ENCODE measurements at regions not wholly inside any gene's neighbourhood (a gene's known extent, or its start where the extent isn't known, plus 50 kb on each side); places are given as distances from the start of the nearest gene placed in this dataset.

DNA sequence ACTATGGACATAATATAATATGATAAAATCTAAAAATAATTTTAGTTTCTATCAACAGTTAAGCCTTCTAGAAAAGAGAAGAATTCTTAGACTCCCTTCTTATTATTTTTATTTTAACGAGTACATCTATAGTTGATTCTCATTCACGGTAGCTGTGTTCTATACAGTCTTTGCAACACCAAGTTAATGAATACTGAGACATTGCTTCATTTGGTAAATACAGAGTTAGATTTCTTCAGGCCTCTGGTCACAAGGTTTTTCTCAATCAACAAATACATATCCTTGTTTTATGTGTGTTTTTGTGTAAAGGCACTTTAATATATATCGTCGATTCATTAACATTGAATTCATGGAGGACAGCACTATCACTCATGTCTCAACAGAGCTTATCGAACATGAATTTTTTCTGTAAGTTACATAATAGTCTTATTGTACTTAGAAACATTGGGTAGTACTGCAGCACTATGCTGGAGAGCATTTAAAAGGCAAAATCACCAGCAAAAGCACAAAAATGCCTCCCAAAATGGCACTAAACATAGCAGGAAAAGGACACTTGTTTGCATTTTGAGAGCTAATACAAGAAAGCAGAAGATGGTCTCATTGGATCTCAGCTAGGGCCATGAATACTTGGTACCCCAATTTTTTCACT lies 239.0 kb downstream of the FGF10 start:
- TF ChIP-seq, protein P1, sequence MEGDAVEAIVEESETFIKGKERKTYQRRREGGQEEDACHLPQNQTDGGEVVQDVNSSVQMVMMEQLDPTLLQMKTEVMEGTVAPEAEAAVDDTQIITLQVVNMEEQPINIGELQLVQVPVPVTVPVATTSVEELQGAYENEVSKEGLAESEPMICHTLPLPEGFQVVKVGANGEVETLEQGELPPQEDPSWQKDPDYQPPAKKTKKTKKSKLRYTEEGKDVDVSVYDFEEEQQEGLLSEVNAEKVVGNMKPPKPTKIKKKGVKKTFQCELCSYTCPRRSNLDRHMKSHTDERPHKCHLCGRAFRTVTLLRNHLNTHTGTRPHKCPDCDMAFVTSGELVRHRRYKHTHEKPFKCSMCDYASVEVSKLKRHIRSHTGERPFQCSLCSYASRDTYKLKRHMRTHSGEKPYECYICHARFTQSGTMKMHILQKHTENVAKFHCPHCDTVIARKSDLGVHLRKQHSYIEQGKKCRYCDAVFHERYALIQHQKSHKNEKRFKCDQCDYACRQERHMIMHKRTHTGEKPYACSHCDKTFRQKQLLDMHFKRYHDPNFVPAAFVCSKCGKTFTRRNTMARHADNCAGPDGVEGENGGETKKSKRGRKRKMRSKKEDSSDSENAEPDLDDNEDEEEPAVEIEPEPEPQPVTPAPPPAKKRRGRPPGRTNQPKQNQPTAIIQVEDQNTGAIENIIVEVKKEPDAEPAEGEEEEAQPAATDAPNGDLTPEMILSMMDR (IDR thresholded peaks at IDR 0.05) = no peak
- TF ChIP-seq POLR2AphosphoS5 (IDR thresholded peaks at IDR 0.05) = no peak
- no peak for TF ChIP-seq POLR2A (IDR thresholded peaks at IDR 0.05)
